GDM1 (cell line): ENCODE measurements at regions not wholly inside any gene's neighbourhood (a gene's known extent, or its start where the extent isn't known, plus 50 kb on each side); places are given as distances from the start of the nearest gene placed in this dataset.

Experiments used
- DNase-seq: peaks from one replicate; lab custom pipeline; 2025; lab: John Stamatoyannopoulos, UW

GRCh38 chr6:114430534-114431124 is 87.8 kb upstream of the HS3ST5 start:
- no peak for DNase-seq

GRCh38 chr6:114428341-114428740 is 85.5 kb upstream of the HS3ST5 start:
- no peak for DNase-seq

GRCh38 chr6:114421199-114421598 is 78.4 kb upstream of the HS3ST5 start:
- DNase-seq: no peak

GRCh38 chr6:114419175-114419574 is 76.4 kb upstream of the HS3ST5 start:
- DNase-seq: no peak

- no peak for DNase-seq
Measured at GRCh38 chr6:114418304-114418972, 75.6 kb upstream of the HS3ST5 start.

- no peak for DNase-seq
Measured at GRCh38 chr6:114407426-114408035, 64.7 kb upstream of the HS3ST5 start.

GRCh38 chr6:114404339-114404955 is 61.6 kb upstream of the HS3ST5 start:
- no peak for DNase-seq

- DNase-seq: no peak
Measured at GRCh38 chr6:114403858-114404257, 61.0 kb upstream of the HS3ST5 start.

GRCh38 chr6:114398481-114398880 is 55.7 kb upstream of the HS3ST5 start:
- DNase-seq: no peak
